NCI-H82 treated with DMSO at 0.1 percent for 48 hours (cell line): ENCODE measurements at regions not wholly inside any gene's neighbourhood (a gene's known extent, or its start where the extent isn't known, plus 50 kb on each side); places are given as distances from the start of the nearest gene placed in this dataset.

Experiments used
- DNase-seq: peaks from one replicate; lab custom pipeline; 2025; ENCODE audit not compliant: unreplicated experiment; lab: John Stamatoyannopoulos, UW

DNA sequence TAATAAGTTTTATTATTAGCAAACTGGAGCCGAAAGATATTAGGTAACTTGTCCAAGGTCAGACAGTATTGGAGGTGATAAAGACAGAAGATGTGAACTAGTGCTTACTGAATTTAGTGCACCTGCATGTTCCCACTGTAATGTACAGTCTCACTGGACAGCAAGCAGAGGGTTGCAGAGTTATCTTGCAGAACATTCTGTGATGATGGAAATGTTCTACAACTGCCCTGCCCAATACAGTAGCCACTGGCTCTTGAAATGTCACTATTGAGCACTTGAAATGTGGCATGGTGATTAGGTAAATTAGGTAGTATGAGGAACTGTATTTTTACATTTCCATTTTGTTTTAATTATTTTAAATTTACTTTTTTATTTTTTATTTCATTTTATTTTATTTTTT, 356.6 kb downstream of the EPHA4 start:
- DNase-seq, result no peak

- DNase-seq, result no peak
Measured at GRCh38 chr2:221216636-221217035, 355.5 kb downstream of the EPHA4 start.

- no peak for DNase-seq
Measured at GRCh38 chr2:221225752-221226151, 346.4 kb downstream of the EPHA4 start.

DNA sequence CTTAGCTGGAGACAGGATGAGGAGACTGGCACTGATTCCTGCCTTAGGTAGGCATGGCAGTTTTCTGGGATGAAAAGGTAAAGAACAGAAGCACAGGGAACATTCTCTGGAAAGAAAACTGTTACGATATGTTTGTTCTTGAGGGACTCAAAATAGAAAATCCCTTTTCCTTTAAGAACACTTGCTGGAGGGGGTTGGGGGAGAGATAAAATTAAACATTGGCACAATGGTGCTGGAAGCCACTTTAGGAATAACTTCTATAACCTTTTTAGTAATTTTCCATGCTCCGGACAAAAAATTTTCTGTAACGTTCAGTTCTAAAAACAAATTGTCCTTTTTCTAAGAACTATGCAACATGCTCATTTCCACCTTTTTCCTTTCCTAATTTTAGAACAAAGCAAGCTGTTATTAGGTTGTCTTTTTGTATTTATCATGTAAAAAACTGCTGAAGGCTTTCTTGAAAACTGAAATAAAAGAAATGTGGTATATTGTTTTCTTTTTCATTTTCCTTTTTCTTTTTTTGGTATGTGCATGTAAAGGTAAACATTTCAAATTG, 343.8 kb downstream of the EPHA4 start:
- no peak for DNase-seq

DNA sequence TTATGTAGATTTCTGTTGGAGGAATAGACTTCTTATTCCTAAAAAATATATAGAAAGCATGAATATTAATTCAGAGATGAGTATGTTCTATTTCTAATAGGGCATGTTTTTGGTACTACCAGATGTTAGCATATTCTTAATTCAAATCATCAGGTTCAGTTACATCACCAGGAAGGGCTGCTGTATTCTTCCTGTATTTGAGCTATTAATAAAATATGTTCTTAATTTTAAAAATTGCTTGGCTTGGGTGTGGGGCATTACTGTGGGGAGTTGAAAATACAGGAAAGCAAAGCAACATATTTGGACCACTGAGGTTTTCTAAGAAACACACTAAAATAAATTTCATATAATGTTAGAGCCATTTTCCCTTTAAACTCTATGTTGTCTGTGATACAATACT, 343.0 kb downstream of the EPHA4 start:
- DNase-seq, result no peak

GRCh38 chr2:221231511-221231910, 340.6 kb downstream of the EPHA4 start:
- no peak for DNase-seq

- no peak for DNase-seq
Measured at GRCh38 chr2:221235941-221236340, 336.2 kb downstream of the EPHA4 start.

GRCh38 chr2:221241072-221241471, 331.0 kb downstream of the EPHA4 start:
- DNase-seq, result no peak

DNA sequence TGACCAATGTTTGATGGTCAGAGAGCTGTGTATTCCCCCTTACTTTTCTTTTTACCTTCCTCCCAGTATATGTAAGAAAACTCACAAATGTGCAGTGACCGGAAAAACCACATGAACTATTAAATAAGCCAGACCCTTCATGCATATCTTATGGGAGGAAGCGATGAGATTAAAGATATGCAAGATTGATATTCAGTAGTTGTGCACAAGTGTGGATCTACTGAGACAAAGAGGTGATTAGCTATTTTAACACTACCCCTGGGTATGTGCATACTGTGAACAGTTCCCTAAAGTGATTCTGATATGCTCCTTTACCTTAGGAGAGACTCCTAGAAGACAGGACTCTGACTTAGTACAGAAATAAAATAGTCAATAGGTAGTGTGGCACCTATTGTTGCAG, 328.3 kb downstream of the EPHA4 start:
- no peak for DNase-seq

DNA sequence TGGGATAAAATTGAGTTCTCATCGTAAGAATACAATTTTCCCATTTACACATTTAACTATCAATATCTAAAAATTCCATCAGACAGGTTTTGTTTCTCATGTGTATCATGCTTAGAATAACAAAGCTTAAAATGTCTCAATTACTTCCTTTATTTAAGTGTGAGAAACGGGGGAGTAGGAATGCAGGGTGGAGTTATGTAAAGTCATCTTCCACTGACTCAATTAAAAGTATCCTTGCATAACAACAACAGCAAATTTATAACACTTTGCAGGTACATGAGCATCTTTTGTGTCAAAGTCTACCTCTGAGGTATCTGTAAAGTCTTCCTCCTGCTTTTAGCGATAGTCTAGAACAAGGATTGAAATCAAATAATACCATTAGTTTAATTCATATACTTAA, 327.1 kb downstream of the EPHA4 start:
- no peak for DNase-seq

GRCh38 chr2:221245772-221246171, 326.3 kb downstream of the EPHA4 start:
- no peak for DNase-seq

GRCh38 chr2:221254299-221254698, 317.8 kb downstream of the EPHA4 start:
- no peak for DNase-seq

GRCh38 chr2:221255862-221256261, 316.2 kb downstream of the EPHA4 start:
- no peak for DNase-seq

DNA sequence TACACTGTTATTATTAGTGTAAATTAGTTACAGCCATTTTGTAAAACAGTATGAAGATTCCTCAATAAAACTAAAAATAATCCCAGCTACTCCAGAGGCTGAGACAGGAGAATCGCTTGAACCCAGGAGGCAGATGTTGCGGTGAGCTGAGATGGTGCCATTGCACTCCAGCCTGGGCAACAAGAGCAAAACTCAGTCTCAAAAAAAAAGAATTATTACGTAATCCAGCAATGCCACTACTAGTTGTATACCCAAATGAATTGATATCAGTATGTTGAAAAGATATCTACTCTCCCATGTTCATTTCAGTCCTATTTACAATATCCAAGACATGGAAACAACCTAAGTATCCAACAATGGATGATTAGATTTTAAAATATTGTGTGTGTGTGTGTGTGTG, 313.6 kb downstream of the EPHA4 start:
- DNase-seq, result no peak

DNA sequence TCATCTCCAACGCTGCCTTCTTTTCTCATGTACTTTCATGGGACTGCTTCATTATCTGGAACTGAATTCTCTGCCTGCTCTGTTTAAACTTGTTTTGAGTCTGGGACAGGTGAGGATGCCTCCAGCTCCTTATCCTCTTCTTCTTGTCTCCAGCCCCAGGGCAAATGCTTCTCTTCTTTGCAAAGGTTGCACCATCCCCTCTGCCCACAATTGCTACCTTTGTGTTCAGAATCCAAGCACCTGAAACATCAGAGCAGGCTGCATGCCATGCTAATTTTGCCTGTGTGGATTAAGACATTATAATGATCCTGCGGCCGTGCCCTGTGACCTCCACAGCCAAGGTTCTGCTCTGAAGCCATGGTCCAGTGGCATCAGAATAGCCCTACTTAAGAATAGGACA, 309.5 kb downstream of the EPHA4 start:
- DNase-seq, result no peak

- DNase-seq, result no peak
Measured at GRCh38 chr2:221263573-221263972, 308.5 kb downstream of the EPHA4 start.

GRCh38 chr2:221264318-221264717, 307.8 kb downstream of the EPHA4 start:
- no peak for DNase-seq

DNA sequence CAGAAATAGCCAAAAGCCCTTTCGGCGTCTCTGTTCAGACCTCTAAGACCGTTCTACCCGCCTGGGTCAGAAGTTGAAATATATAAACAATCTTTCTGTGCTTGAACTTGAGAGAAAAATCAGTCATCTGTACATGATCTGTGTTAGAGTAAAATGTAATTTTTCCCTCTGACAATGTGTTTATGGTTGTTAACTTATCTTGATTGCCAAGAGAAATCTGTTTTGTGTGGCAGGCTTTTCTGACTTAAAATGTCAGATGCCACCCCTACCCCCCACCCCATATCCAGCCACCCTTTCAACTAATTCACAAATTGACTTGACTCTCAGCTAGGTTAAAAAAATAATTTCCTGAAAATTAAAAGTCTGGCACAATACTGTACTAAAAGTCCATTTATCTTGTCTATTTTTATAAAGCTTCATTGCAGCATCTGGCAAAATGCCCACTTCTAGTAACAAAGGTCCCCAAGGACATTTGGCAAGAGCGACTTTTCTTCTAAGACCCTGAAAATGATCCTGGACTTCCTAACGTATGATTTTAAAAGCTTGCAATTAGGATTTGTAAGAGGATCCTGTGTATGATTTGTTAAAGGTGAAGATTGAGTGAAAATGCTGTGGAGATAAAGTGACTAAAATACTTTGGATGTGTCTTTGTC, 304.2 kb downstream of the EPHA4 start:
- DNase-seq, result no peak

GRCh38 chr2:221268631-221269030, 303.5 kb downstream of the EPHA4 start:
- no peak for DNase-seq

DNA sequence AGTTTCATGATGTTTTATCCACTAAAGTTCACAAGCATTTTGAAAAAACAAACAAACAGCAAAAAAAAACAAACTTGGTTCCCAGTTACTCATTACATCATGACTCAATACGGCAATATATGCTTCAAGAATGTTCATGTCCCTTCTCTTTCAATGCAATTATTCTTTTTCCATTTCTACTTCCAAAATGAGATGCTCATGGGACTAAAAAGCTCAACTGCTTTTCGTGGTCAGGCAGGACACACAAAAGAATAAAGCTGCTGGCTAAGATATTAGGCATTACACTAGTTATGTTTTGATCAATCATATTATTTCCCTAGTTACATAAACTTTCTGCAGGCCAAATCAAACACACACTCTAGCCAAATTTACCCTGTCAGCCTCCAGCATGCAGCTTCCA, 301.3 kb downstream of the EPHA4 start:
- DNase-seq, result no peak

DNA sequence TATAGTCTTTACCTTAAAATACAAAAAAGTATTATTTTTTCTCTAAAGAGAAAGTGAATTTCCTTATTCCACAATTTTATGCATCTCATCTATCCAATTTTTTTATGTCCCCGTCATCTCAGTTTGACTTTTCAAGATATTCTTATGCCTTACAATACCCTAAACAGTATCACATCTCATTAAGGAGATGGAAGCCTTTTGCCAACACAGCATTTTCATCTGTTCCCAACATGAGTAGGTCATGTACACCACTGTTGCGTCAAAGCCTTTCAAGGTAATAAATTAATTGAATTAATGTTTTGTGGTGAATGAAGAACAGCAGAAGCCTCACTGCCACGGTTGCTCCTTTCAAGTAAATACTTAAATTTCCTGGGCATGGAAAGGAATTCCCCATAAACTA, 299.4 kb downstream of the EPHA4 start:
- DNase-seq, result no peak

DNA sequence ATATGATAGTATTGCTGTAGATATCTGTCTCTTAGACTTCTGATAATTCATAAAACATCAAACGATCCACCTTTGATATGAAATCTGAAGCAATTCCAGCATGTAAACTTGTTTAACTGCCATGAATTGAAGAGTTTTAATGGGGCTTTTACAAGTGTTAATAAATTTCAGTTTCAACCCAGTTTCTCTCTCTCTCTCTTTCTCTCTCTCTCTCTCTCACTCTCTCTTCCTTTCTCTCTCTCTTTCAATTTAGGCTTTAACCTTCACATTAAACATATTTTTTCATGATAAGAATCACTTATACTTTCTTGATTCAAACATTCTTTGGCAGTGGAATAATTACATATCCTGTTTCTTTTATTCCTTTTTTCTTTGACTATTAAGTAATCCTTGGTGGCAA, 296.1 kb downstream of the EPHA4 start:
- DNase-seq, result no peak

DNA sequence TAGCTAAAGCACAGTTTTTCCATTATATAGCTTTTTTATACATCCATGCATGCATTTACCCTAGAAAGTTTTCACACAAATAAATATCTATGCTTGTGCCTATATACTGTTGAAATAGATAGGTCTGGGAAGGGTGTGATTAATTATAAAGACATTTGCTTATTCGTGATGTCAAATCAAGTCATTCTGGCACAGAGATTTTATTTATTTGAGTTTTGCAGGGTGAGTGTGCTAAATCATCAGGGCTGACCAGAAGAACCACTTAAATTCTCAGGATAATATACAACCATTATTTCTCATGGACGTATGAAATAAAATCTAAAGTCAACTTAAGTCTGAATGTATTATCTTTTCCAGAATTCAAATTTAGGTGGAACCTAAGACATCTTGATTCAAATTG, 295.5 kb downstream of the EPHA4 start:
- no peak for DNase-seq
